HepG2 (cell line): ENCODE measurements at regions not wholly inside any gene's neighbourhood (a gene's known extent, or its start where the extent isn't known, plus 50 kb on each side); places are given as distances from the start of the nearest gene placed in this dataset.

Experiments
- ATAC-seq: fragments of 200-7000 bp; cut with Tn5 transposase; 3 replicates; pipeline ENCODE4 v1.9.1; 2020; ENCODE audit warnings: mild to moderate bottlenecking, moderate library complexity
- BruUV-seq: library from RNA; stranded (reverse); fragments of 400-500 nt; replicated peaks from 2 replicates; lab custom pipeline; 2021; lab: Mats Ljungman, UMichigan
- CTCF ChIA-PET: fragments of 300-600 bp; formaldehyde crosslinking; extraction: SDS; loops from one replicate; lab custom pipeline; 2021; ENCODE audit warnings: low total read pairs, inconsistent platforms, low intra/inter-chr PET ratio; lab: Yijun Ruan, JAX
- POLR2A ChIA-PET: fragments of 350-600 bp; sonication (Branson Sonifier 250); formaldehyde crosslinking; loops from one replicate; lab custom pipeline; 2020; ENCODE audit warnings: antibody characterized with exemption, inconsistent platforms; lab: Yijun Ruan, JAX
- DNase-seq: peaks from one replicate; pipeline ENCODE4 v3.0.0-alpha.2; 2015; ENCODE audit warnings: low spot score
- FAIRE-seq: peaks from 3 replicates; lab custom pipeline; 2011; peaks lifted over from hg19 to GRCh38; lab: Jason Lieb, UNC
- H2AFZ ChIP-seq: one replicate; pipeline ENCODE4 v1.6.1; 2011; ENCODE audit warnings: low read length, inconsistent platforms
- H3K27ac ChIP-seq: fragments of 300-600 bp; 3 replicates; pipeline ENCODE4 v1.8.0; 2011; ENCODE audit warnings: mixed run types, mild to moderate bottlenecking, mixed read lengths, low read length, inconsistent platforms; ENCODE audit not compliant: insufficient read depth; ENCODE audit errors: extremely low read length
- H3K27me3 ChIP-seq, 2 experiments: fragments of 200-600 bp in 1 of 2; 2 replicates in 1 of 2; 3 replicates in 1 of 2; pipeline versions ENCODE4 v1.6.0 to v1.8.0; 2011; ENCODE audit warnings: low read length in 2 of 2, mild to moderate bottlenecking in 2 of 2, moderate library complexity in 2 of 2, inconsistent platforms in 1 of 2; ENCODE audit not compliant: insufficient read depth in 2 of 2, control insufficient read depth in 1 of 2
- H3K36me3 ChIP-seq, 2 experiments: fragments of 200-600 bp in 1 of 2; replicated peaks in 1 of 2; 2 replicates in 1 of 2; 3 replicates in 1 of 2; pipeline versions ENCODE4 v1.5.1 to v1.8.0; 2011; ENCODE audit warnings: low read length in 2 of 2, inconsistent platforms in 1 of 2; ENCODE audit not compliant: insufficient read depth in 2 of 2, control insufficient read depth in 1 of 2
- H3K4me1 ChIP-seq: 2 replicates; pipeline ENCODE4 v1.5.1; 2012; ENCODE audit warnings: low read length, inconsistent platforms; ENCODE audit not compliant: insufficient read depth
- H3K4me2 ChIP-seq: 2 replicates; pipeline ENCODE4 v1.6.0; 2011; ENCODE audit warnings: low read depth, low read length, inconsistent platforms
- H3K4me3 ChIP-seq, 3 experiments: fragments of 200-600 bp in 1 of 3; sonication (generic), shearing (Covaris generic) in 1 of 3; replicated peaks in 1 of 3; 2 replicates each; pipeline ENCODE4 v1.5.1; 2011 to 2016; ENCODE audit warnings: low read length in 3 of 3, inconsistent platforms in 2 of 3, low read depth in 2 of 3, mild to moderate bottlenecking in 2 of 3, control low read depth in 1 of 3, mixed read lengths in 1 of 3; ENCODE audit not compliant: insufficient read depth in 1 of 3
- H3K79me2 ChIP-seq: one replicate; pipeline ENCODE4 v1.6.1; 2011; ENCODE audit warnings: low read length, inconsistent platforms; ENCODE audit not compliant: insufficient read depth
- H3K9ac ChIP-seq: 2 replicates; pipeline ENCODE4 v1.6.0; 2011; ENCODE audit warnings: mild to moderate bottlenecking, low read depth, low read length, inconsistent platforms; ENCODE audit not compliant: insufficient read depth
- H3K9me3 ChIP-seq: 2 replicates; pipeline ENCODE4 v1.5.1; 2012; ENCODE audit warnings: mild to moderate bottlenecking, low read length
- H4K20me1 ChIP-seq: 2 replicates; pipeline ENCODE4 v1.6.0; 2011; ENCODE audit warnings: inconsistent platforms, mild to moderate bottlenecking, low read length, moderate library complexity; ENCODE audit not compliant: insufficient read depth
- BRCA1 ChIP-seq: sonication (generic); formaldehyde crosslinking; IDR thresholded peaks from 2 replicates; pipeline ENCODE4 v1.4.0; 2020; ENCODE audit warnings: missing genetic modification reagents
- CC2D1A ChIP-seq: sonication (generic); formaldehyde crosslinking; IDR thresholded peaks from 2 replicates; pipeline ENCODE4 v1.8.1; 2023; ENCODE audit warnings: mild to moderate bottlenecking, missing genetic modification reagents
- CREM ChIP-seq, 2 experiments: sonication (generic) in 1 of 2; formaldehyde crosslinking in 1 of 2; IDR thresholded peaks; 2 replicates each; pipeline versions ENCODE4 v1.4.0 to v1.6.1; 2016 to 2020; ENCODE audit warnings: antibody characterized with exemption in 1 of 2, mild to moderate bottlenecking in 1 of 2, missing genetic modification reagents in 1 of 2
- ETV5 ChIP-seq: IDR thresholded peaks from 2 replicates; pipeline ENCODE4 v1.6.1; 2018; ENCODE audit warnings: missing biosample characterization, missing genetic modification reagents, inconsistent platforms, borderline replicate concordance
- FOSL2 ChIP-seq: sonication (generic); formaldehyde crosslinking; IDR thresholded peaks from 2 replicates; pipeline ENCODE4 v1.4.0; 2020; ENCODE audit warnings: missing genetic modification reagents
- KMT2A ChIP-seq: sonication (generic); formaldehyde crosslinking; IDR thresholded peaks from 2 replicates; pipeline ENCODE4 v1.4.0; 2020; ENCODE audit warnings: missing genetic modification reagents
- REPIN1 ChIP-seq: sonication (generic); formaldehyde crosslinking; IDR thresholded peaks from 2 replicates; pipeline ENCODE4 v1.8.0; 2022; ENCODE audit warnings: missing genetic modification reagents, low read depth, mild to moderate bottlenecking, borderline replicate concordance
- REXO4 ChIP-seq: sonication (generic); formaldehyde crosslinking; IDR thresholded peaks from 2 replicates; pipeline ENCODE4 v1.8.0; 2022; ENCODE audit warnings: missing genetic modification reagents, mild to moderate bottlenecking, borderline replicate concordance
- RXRA ChIP-seq: sonication (generic); formaldehyde crosslinking; IDR thresholded peaks from 2 replicates; pipeline ENCODE4 v1.5.1; 2020; ENCODE audit warnings: missing genetic modification reagents
- SIX4 ChIP-seq: sonication (generic); formaldehyde crosslinking; IDR thresholded peaks from 2 replicates; pipeline ENCODE4 v1.4.0; 2020; ENCODE audit warnings: missing genetic modification reagents
- SP5 ChIP-seq: IDR thresholded peaks from 2 replicates; pipeline ENCODE4 v1.6.1; 2016; ENCODE audit warnings: low read depth, borderline replicate concordance
- SSRP1 ChIP-seq: IDR thresholded peaks from 2 replicates; pipeline ENCODE4 v1.6.1; 2016; ENCODE audit warnings: control low read depth
- TP53 ChIP-seq: sonication (generic); formaldehyde crosslinking; conservative IDR thresholded peaks from 2 replicates; pipeline ENCODE4 v1.4.0; 2020; ENCODE audit warnings: missing genetic modification reagents
- ZBTB42 ChIP-seq: sonication (generic); formaldehyde crosslinking; IDR thresholded peaks from 2 replicates; pipeline ENCODE4 v1.5.0; 2020; ENCODE audit warnings: mild to moderate bottlenecking, missing genetic modification reagents
- ZFP36L2 ChIP-seq: sonication (generic); formaldehyde crosslinking; IDR thresholded peaks from 2 replicates; pipeline ENCODE4 v1.4.0; 2020; ENCODE audit warnings: missing genetic modification reagents
- ZNF432 ChIP-seq: sonication (generic); formaldehyde crosslinking; IDR thresholded peaks from 2 replicates; pipeline ENCODE4 v1.5.0; 2020; ENCODE audit warnings: missing genetic modification reagents, mild to moderate bottlenecking, borderline replicate concordance
- ZNF562 ChIP-seq: sonication (generic); formaldehyde crosslinking; IDR thresholded peaks from 2 replicates; pipeline ENCODE4 v1.8.0; 2022; ENCODE audit warnings: missing genetic modification reagents, borderline replicate concordance
- ZNF569 ChIP-seq: sonication (generic); formaldehyde crosslinking; IDR thresholded peaks from 2 replicates; pipeline ENCODE4 v1.5.0; 2020; ENCODE audit warnings: mild to moderate bottlenecking, missing genetic modification reagents, moderate library complexity, borderline replicate concordance
- ZNF703 ChIP-seq: sonication (generic); formaldehyde crosslinking; IDR thresholded peaks from 2 replicates; pipeline ENCODE4 v1.5.1; 2020; ENCODE audit warnings: missing genetic modification reagents, mild to moderate bottlenecking, moderate library complexity, borderline replicate concordance
- ZNF776 ChIP-seq: sonication (generic); formaldehyde crosslinking; IDR thresholded peaks from 2 replicates; pipeline ENCODE4 v1.4.0; 2020; ENCODE audit warnings: mild to moderate bottlenecking, missing genetic modification reagents
- WGBS: methylation state at CpG from one replicate; pipeline ENCODE4 v1.1.6; 2017; ENCODE audit warnings: low lambda C conversion rate; 5-methylcytosine and 5-hydroxymethylcytosine counted together
- in situ Hi-C: cut with HindIII; loops from 2 replicates; pipeline ENCODE4 v1.10.0; 2017; ENCODE audit warnings: low pct_unique_long_range_greater_than_20kb; ENCODE audit not compliant: extremely low pct_ligation_motif_present
- intact Hi-C: fragments of 100-400 bp; cut with micrococcal nuclease; formaldehyde crosslinking; loops from one replicate; pipeline ENCODE4 v1.10.0; 2022; ENCODE audit not compliant: unreplicated experiment

DNA sequence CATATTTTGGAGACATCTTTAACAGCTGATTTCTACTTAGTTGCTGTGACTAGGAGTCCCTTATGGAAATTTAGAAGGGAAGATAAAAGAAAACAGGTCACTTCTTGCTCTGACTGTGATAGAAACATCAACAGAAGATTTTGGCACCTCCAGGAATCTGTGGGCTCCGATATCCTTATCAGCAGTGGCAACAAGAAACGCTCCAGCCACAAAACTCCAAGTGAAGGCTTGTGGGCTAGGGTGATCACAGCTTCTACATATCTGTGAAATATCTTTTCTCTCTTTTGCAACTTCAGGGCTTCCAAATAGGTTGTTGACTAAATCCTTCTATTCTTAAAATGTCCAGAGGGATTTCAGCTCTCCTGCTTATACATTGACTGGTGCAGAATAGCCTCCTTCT, 1625.5 kb upstream of the CDH6 start:
- FAIRE-seq (no peak), DNase-seq (no peak), ATAC-seq (no peak)
- CTCF ChIA-PET = no interaction called here
- Histone ChIP-seq H3K4me3 (no peak overlapping the region), H3K36me3 (no peaks in the 10 kb centered on the region), H3K79me2 (no peaks in the 10 kb centered on the region), H3K4me1 (no peaks in the 10 kb centered on the region), H3K27me3 (no peaks in the 10 kb centered on the region), H2AFZ (no peak overlapping the region), H3K9me3 (peaks cover 33% of the 10 kb centered on the region), H3K9ac (no peak overlapping the region), H3K27ac (no peak overlapping the region), H4K20me1 (no peaks in the 10 kb centered on the region), H3K4me2 (no peak overlapping the region)
- TF ChIP-seq FOSL2 (CRISPR knock-in tag) = no peak
- no peak for TF ChIP-seq SIX4 (CRISPR knock-in tag)
- TF ChIP-seq ZNF776 (CRISPR knock-in tag) = no peak
- no peak for TF ChIP-seq TP53 (CRISPR knock-in tag)
- no peak for TF ChIP-seq ZFP36L2 (CRISPR knock-in tag)
- no peak for TF ChIP-seq ZNF703 (CRISPR knock-in tag)
- no peak for TF ChIP-seq ZBTB42
- no peak for TF ChIP-seq CC2D1A
- no peak for TF ChIP-seq RXRA (CRISPR knock-in tag)
- TF ChIP-seq KMT2A = no peak
- no peak for TF ChIP-seq SSRP1
- no peak for TF ChIP-seq ZNF562 (CRISPR knock-in tag)
- no peak for TF ChIP-seq REPIN1 (CRISPR knock-in tag)
- TF ChIP-seq ETV5 = no peak
- TF ChIP-seq BRCA1 (CRISPR knock-in tag) = no peak
- TF ChIP-seq ZNF569 (CRISPR knock-in tag) = no peak
- TF ChIP-seq SP5 (CRISPR knock-in tag) = no peak
- TF ChIP-seq CREM (IDR thresholded peaks at IDR 0.05) = no peak
- TF ChIP-seq CREM (CRISPR knock-in tag; IDR thresholded peaks at IDR 0.05) = no peak
- TF ChIP-seq REXO4 = no peak
- no peak for TF ChIP-seq ZNF432 (CRISPR knock-in tag)
- BruUV-seq = no TSS peak
- in situ Hi-C loops = no loop called here
- 12% methylated on average over 2 of the region's 2 CpGs for WGBS
- intact Hi-C loops = no loop called here
- POLR2A ChIA-PET = no interaction called here
